ENCODE measurements at regions not wholly inside any gene's neighbourhood (a gene's known extent, or its start where the extent isn't known, plus 50 kb on each side); places are given as distances from the start of the nearest gene placed in this dataset.

DNA sequence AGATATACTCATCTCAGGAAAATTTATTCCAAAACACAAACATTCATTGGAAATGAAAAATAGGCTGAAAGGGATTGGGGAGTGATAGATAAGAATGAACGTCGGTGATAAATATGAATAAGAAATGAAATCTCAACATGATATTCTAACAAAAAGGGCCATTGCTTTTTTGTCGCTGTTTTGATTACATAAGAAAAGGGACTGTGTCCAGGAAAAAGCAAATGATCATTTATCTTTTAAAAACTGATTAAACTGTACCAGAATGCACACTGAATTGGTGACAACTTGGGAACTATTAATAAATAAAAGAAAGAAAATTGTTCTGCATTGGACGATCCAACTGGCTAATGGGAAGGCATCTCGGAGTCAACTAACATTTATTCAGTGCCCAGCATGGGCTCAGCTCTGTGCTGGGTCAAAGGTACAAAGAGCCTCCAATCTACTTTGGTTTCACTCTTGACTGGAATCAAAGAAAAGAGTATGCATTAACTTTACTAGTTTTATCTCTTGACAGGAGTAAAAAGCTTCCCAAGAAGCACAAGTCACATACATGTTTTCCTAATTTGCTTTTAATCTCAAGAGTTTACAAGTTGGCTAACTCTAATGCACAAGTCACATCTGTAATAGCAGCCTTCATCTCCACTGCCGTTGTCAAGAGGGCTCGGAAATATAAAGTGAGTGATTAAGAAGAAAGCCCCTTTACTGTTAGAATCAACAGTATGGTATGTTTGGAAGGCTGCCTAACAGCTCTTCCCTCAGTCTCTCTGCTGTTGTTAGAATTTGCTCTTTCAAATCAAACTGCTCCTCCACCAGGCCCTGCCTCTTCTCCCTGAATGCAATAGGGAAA is 280.0 kb downstream of the IGSF11 start:
- DNase-seq (ENCODE audit: low read depth in 2 of 2) = no peak

- DNase-seq (ENCODE audit: low read depth in 2 of 2) = no peak
These were observed 279.3 kb downstream of the IGSF11 start for GRCh38 chr3:118755253-118755801.

- no peak for DNase-seq (ENCODE audit: low read depth in 2 of 2)
These were observed 273.9 kb downstream of the IGSF11 start for GRCh38 chr3:118760585-118761290.

DNA sequence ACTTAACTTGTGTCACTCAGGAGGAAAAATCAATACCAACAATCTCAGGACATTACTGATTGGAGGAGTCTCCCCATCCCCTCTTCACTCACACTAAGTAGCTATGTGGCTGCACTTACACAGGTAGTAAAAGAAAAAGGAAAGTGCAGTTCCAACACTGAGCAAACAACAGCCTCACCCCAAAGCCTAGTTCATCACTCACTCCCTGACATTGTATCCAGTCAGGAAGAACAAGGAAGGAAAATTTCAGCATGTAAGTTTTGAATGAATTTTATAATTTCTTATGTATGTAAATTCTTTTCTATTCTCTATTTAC is 273.4 kb downstream of the IGSF11 start:
- no peak for DNase-seq (ENCODE audit: low read depth in 2 of 2)

GRCh38 chr3:118765636-118766305 is 268.9 kb downstream of the IGSF11 start:
- DNase-seq (ENCODE audit: low read depth in 2 of 2) = no peak

GRCh38 chr3:118766306-118766669 is 268.4 kb downstream of the IGSF11 start:
- no peak for DNase-seq (ENCODE audit: low read depth in 2 of 2)

DNA sequence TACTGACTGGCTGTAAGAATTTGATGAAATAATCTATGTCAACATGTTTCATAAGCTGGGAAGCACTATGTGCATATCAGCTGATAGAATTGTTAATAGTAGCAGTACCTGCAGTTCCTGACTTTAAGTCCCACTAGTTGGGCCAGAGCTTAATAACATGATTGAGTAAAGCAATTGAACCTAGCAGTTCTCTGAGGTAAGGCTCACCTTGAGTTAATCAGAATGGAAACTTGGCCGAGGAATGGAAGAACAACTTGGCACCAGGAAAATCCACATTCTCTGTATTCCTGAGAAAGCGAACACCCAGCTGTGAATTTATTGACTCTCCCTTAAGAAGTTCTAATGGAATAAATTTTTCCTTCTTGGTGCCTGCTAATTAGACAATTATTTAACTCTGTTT is 262.6 kb downstream of the IGSF11 start:
- DNase-seq (ENCODE audit: low read depth in 2 of 2) = no peak

DNA sequence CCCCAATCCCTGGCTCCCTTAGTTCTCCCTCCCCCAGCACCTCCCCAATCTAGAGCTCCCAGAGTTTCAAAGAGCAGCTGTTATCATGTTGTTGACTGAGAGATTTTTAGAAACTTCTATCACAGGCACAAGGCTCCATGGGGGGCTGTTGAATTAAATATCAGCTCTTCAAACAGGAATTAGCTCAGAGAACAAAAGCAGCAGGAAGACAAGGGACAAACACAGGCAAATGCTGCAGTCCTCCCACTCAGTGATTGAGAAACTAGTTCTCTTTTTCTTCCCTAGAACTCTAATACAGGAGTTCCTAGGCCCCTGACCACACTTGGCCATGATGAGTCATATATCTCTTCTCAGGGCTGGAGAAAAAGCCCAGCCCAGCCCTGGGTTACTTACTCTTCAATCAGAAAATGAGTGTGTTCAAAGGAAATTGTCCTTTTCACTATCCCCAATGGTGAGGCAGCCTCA is 262.1 kb downstream of the IGSF11 start:
- DNase-seq (ENCODE audit: low read depth in 2 of 2) = no peak

GRCh38 chr3:118775021-118775420 is 259.6 kb downstream of the IGSF11 start:
- DNase-seq (ENCODE audit: low read depth in 2 of 2) = no peak

DNA sequence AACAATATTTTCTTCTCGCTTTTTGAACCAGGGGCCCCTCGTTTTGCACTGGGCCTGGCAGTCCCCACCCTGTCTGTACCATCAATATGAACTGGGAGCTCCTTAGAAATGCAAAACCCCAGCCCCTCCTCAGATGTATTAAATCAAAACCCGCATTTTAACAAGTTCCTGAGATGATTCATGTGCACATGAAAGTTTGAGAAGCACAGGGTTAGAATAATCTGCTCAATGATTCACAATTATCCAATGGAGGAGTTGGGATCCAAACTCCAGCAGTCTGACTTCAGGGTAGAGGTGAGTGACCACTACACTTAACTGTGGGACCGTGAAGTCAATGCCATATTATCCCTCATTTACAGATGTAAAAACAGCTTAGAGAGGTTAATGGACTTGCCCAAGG is 256.4 kb downstream of the IGSF11 start:
- DNase-seq (ENCODE audit: low read depth in 2 of 2) = no peak

GRCh38 chr3:118781232-118781631 is 253.4 kb downstream of the IGSF11 start:
- DNase-seq (ENCODE audit: low read depth in 2 of 2) = no peak

GRCh38 chr3:118781839-118782238 is 252.8 kb downstream of the IGSF11 start:
- DNase-seq (ENCODE audit: low read depth in 2 of 2) = no peak

- no peak for DNase-seq (ENCODE audit: low read depth in 2 of 2)
These were observed 251.9 kb downstream of the IGSF11 start for GRCh38 chr3:118782755-118783202.

GRCh38 chr3:118785415-118785814 is 249.2 kb downstream of the IGSF11 start:
- DNase-seq (ENCODE audit: low read depth in 2 of 2) = no peak

GRCh38 chr3:118791246-118791645 is 243.4 kb downstream of the IGSF11 start:
- DNase-seq (ENCODE audit: low read depth in 2 of 2) = no peak

GRCh38 chr3:118792191-118792590 is 242.5 kb downstream of the IGSF11 start:
- DNase-seq (ENCODE audit: low read depth in 2 of 2) = no peak

- DNase-seq (ENCODE audit: low read depth in 2 of 2) = no peak
These were observed 241.5 kb downstream of the IGSF11 start for GRCh38 chr3:118793176-118793575.

- DNase-seq (ENCODE audit: low read depth in 2 of 2) = no peak
These were observed 235.3 kb downstream of the IGSF11 start for GRCh38 chr3:118799303-118799702.

GRCh38 chr3:118801899-118802298 is 232.7 kb downstream of the IGSF11 start:
- no peak for DNase-seq (ENCODE audit: low read depth in 2 of 2)

- DNase-seq (ENCODE audit: low read depth in 2 of 2) = no peak
These were observed 232.1 kb downstream of the IGSF11 start for GRCh38 chr3:118802325-118803095.

- no peak for DNase-seq (ENCODE audit: low read depth in 2 of 2)
These were observed 231.6 kb downstream of the IGSF11 start for GRCh38 chr3:118803096-118803476.

DNA sequence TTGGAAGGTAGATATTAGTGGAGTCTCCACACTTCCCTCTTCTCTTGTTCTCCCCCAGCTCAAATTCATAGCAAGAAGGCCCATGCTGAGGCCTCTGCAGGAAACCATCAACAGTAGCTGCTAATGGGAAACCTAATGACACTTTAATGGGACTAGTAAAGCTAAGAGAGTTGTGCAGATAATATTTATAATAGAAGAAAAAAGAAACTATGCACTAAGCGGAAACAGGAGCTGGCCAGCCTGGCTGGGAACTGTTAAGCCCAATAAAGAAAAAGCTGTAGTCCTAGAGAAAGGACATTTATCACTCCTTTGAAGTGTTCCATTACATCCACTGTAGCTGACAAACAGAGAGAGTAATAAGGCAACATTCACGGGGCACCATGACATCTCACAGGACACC is 229.6 kb downstream of the IGSF11 start:
- DNase-seq (ENCODE audit: low read depth in 2 of 2) = no peak
